NCI-H82 treated with DMSO at 0.1 percent for 48 hours (cell line): ENCODE measurements at regions not wholly inside any gene's neighbourhood (a gene's known extent, or its start where the extent isn't known, plus 50 kb on each side); places are given as distances from the start of the nearest gene placed in this dataset.
A peak's percentile ranks its signal among the peaks of the same experiment; 100 is the strongest.
"Not testable (repeated sequence)": the region's sequence is repeated elsewhere in the genome, so short reads cannot be mapped to it uniquely, and the experiment has no call there.

Experiments used
- DNase-seq: peaks from one replicate; lab custom pipeline; 2025; ENCODE audit not compliant: unreplicated experiment; lab: John Stamatoyannopoulos, UW

GRCh38 chr5:122515210-122515609 is 203.2 kb downstream of the SNCAIP start:
- DNase-seq = not testable (repeated sequence)

GRCh38 chr5:122515709-122516431 is 203.8 kb downstream of the SNCAIP start:
- peak; percentile 69 for DNase-seq

GRCh38 chr5:122516432-122516743 is 204.4 kb downstream of the SNCAIP start:
- no peak for DNase-seq

- DNase-seq = no peak
Measured at GRCh38 chr5:122517091-122517490, 205.1 kb downstream of the SNCAIP start.

- DNase-seq = no peak
Measured at GRCh38 chr5:122523776-122524175, 211.7 kb downstream of the SNCAIP start.

- no peak for DNase-seq
Measured at GRCh38 chr5:122527547-122527946, 215.5 kb downstream of the SNCAIP start.

- peak; percentile 51 for DNase-seq
Measured at GRCh38 chr5:122532035-122532434, 220.0 kb downstream of the SNCAIP start.

GRCh38 chr5:122533825-122534224 is 221.8 kb downstream of the SNCAIP start:
- no peak for DNase-seq

- DNase-seq = no peak
Measured at GRCh38 chr5:122534829-122535228, 222.8 kb downstream of the SNCAIP start.

GRCh38 chr5:122541388-122541787 is 229.4 kb downstream of the SNCAIP start:
- DNase-seq = no peak

GRCh38 chr5:122545986-122546385 is 228.9 kb upstream of the SNX2 start:
- no peak for DNase-seq

GRCh38 chr5:122547219-122547618 is 227.7 kb upstream of the SNX2 start:
- DNase-seq = no peak

GRCh38 chr5:122547669-122548068 is 227.2 kb upstream of the SNX2 start:
- DNase-seq = no peak

- no peak for DNase-seq
Measured at GRCh38 chr5:122559676-122560075, 215.2 kb upstream of the SNX2 start.

GRCh38 chr5:122561209-122561608 is 213.7 kb upstream of the SNX2 start:
- peak; percentile 53 for DNase-seq

- no peak for DNase-seq
Measured at GRCh38 chr5:122565331-122565730, 209.5 kb upstream of the SNX2 start.

GRCh38 chr5:122576256-122577016 is 198.4 kb upstream of the SNX2 start:
- no peak for DNase-seq

- DNase-seq = no peak
Measured at GRCh38 chr5:122581629-122582028, 193.3 kb upstream of the SNX2 start.

- DNase-seq = peak; percentile 37
Measured at GRCh38 chr5:122584411-122585300, 190.2 kb upstream of the SNX2 start.

GRCh38 chr5:122585371-122585770 is 189.5 kb upstream of the SNX2 start:
- no peak for DNase-seq

- DNase-seq = no peak
Measured at GRCh38 chr5:122586351-122586750, 188.5 kb upstream of the SNX2 start.

GRCh38 chr5:122591828-122592227 is 183.1 kb upstream of the SNX2 start:
- no peak for DNase-seq
